Upper lobe of left lung (tissue), 6 donors: ENCODE measurements at regions not wholly inside any gene's neighbourhood (a gene's known extent, or its start where the extent isn't known, plus 50 kb on each side); places are given as distances from the start of the nearest gene placed in this dataset.

Experiments used
- ATAC-seq, 2 donors: fragments of 200-7000 bp; cut with Tn5 transposase; one replicate each; pipeline ENCODE4 v1.9.1; 2022; ENCODE audit warnings: mild to moderate bottlenecking in 2 of 2, moderate library complexity in 2 of 2; ENCODE audit not compliant: low FRiP score in 2 of 2
- DNase-seq, 2 donors: peaks; one replicate each; pipeline ENCODE4 v3.0.0-alpha.2; 2019 to 2020
- H3K27ac ChIP-seq, 4 donors: fragments of 200-600 bp; sonication (generic); one replicate each; pipeline ENCODE4 v1.5.1; 2016 to 2019
- H3K27me3 ChIP-seq, 4 donors: fragments of 200-600 bp; sonication (generic); one replicate each; pipeline ENCODE4 v1.5.1; 2017 to 2019
- H3K36me3 ChIP-seq, 4 donors: fragments of 200-600 bp; sonication (generic); one replicate each; pipeline ENCODE4 v1.5.1; 2016 to 2019
- H3K4me1 ChIP-seq, 4 donors: fragments of 200-600 bp; sonication (generic); one replicate each; pipeline ENCODE4 v1.5.1; 2018 to 2019
- H3K4me3 ChIP-seq, 4 donors: fragments of 200-600 bp; sonication (generic); one replicate each; pipeline ENCODE4 v1.5.1; 2017 to 2019; ENCODE audit warnings: mild to moderate bottlenecking in 2 of 4, moderate library complexity in 1 of 4
- H3K9me3 ChIP-seq, 4 donors: fragments of 200-600 bp; sonication (generic); one replicate each; pipeline ENCODE4 v1.5.1; 2018 to 2019
- EP300 ChIP-seq, 4 donors: sonication (generic); formaldehyde crosslinking; IDR thresholded peaks; one replicate each; pipeline ENCODE4 v1.5.1; 2017; ENCODE audit warnings: antibody characterized with exemption in 4 of 4, control low read depth in 2 of 4
- POLR2A ChIP-seq, 4 donors: fragments of 450-650 bp; IDR thresholded peaks; one replicate each; pipeline ENCODE4 v1.5.1; 2016 to 2017; ENCODE audit warnings: antibody characterized with exemption in 4 of 4, mild to moderate bottlenecking in 2 of 4
- POLR2AphosphoS5 ChIP-seq, 2 donors: sonication (generic); formaldehyde crosslinking; IDR thresholded peaks; one replicate each; pipeline ENCODE4 v1.5.1; 2017; ENCODE audit warnings: antibody characterized with exemption in 2 of 2
- WGBS, 2 donors: methylation state at CpG; one replicate each; pipeline ENCODE4 v1.1.5; 2017 to 2018; 5-methylcytosine and 5-hydroxymethylcytosine counted together
- TF ChIP-seq, protein P1 (sequence below), 6 experiments: fragments of 450-650 bp in 4 of 6; fragments of 200-600 bp in 2 of 6; sonication (generic) in 2 of 6; IDR thresholded peaks; one replicate each; pipeline ENCODE4 v1.5.1; 2016 to 2019; ENCODE audit warnings: antibody characterized with exemption in 6 of 6
- donor health status: DM: no; HTN: no; CAD: no; lungs with moderate emphysema.
- donor health status: DM: no; HTN: yes; CAD: no; lungs with severe emphysema.

DNA sequence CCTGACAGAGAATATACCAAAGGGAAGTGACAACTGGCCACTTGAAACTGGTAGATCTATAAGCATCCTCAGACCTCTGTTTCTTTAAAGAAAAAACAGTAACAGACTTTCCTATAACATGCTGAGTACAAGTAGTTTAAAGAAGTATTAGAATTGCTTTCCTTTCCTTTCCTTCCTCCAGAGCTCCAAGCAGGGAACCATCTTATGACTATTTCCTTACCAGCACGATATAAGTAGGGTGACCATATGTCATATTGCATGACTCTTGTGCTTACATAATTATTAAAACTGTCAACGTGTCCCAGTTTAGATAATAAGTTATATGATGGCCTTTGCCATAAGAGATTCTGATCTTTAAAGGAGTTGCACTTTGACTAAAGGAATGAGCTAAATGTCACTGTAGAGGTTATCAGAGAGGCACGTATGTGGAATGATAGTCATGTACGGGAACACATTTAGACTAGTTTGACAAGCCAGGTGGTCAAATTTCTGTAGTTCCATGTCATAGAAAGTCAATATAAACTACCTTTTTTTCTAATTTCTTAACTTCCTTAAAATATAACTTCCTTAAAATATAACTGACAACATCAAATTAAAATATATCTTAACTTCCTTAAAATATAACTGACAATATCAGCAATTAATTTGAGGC, 212.7 kb upstream of the CD180 start:
- H3K4me3 ChIP-seq = no peak overlapping the region
- no peaks in the 10 kb centered on the region for H3K9me3 ChIP-seq
- H3K27ac ChIP-seq = no peak overlapping the region
- H3K27me3 ChIP-seq = no peaks in the 10 kb centered on the region
- no peaks in the 10 kb centered on the region for H3K36me3 ChIP-seq
- TF ChIP-seq POLR2A (IDR thresholded peaks at IDR 0.05) (no peak), POLR2AphosphoS5 (IDR thresholded peaks at IDR 0.05) (no peak), EP300 (IDR thresholded peaks at IDR 0.05) (no peak)
- TF ChIP-seq, protein P1, sequence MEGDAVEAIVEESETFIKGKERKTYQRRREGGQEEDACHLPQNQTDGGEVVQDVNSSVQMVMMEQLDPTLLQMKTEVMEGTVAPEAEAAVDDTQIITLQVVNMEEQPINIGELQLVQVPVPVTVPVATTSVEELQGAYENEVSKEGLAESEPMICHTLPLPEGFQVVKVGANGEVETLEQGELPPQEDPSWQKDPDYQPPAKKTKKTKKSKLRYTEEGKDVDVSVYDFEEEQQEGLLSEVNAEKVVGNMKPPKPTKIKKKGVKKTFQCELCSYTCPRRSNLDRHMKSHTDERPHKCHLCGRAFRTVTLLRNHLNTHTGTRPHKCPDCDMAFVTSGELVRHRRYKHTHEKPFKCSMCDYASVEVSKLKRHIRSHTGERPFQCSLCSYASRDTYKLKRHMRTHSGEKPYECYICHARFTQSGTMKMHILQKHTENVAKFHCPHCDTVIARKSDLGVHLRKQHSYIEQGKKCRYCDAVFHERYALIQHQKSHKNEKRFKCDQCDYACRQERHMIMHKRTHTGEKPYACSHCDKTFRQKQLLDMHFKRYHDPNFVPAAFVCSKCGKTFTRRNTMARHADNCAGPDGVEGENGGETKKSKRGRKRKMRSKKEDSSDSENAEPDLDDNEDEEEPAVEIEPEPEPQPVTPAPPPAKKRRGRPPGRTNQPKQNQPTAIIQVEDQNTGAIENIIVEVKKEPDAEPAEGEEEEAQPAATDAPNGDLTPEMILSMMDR (IDR thresholded peaks at IDR 0.05) = no peak
- 54 to 68% methylated on average over 4 of the region's 4 CpGs for WGBS, 2 donors
- no peaks in the 10 kb centered on the region for H3K4me1 ChIP-seq
- ATAC-seq (no peak), DNase-seq (no peak)

DNA sequence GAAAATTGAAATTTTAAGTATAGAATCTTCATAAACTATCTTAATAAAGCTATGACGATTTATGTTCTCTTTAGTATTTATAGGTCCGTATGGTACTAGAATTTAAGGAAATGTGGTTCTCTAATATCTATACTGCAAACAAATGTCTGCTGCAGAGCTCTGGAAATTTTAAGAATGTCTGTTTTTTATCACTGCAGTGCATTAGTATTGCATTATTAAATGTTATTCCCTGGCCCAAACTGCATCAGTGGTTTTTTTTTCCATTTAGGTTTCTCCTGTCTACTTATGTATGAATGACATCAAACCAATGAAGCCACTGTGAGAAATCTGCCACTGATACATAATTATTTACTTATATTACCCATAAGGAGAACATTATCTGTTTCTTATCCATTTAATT, 211.4 kb upstream of the CD180 start:
- Histone ChIP-seq H3K27ac (no peak overlapping the region), H3K27me3 (no peaks in the 10 kb centered on the region), H3K4me1 (no peaks in the 10 kb centered on the region), H3K9me3 (no peaks in the 10 kb centered on the region), H3K4me3 (no peak overlapping the region), H3K36me3 (no peaks in the 10 kb centered on the region)
- DNase-seq (no peak), ATAC-seq (no peak)
- TF ChIP-seq EP300 (IDR thresholded peaks at IDR 0.05) (no peak), POLR2AphosphoS5 (IDR thresholded peaks at IDR 0.05) (no peak)
- TF ChIP-seq, protein P1 (IDR thresholded peaks at IDR 0.05) = no peak
- WGBS, 2 donors = 68 to 74% methylated on average over 2 of the region's 2 CpGs

DNA sequence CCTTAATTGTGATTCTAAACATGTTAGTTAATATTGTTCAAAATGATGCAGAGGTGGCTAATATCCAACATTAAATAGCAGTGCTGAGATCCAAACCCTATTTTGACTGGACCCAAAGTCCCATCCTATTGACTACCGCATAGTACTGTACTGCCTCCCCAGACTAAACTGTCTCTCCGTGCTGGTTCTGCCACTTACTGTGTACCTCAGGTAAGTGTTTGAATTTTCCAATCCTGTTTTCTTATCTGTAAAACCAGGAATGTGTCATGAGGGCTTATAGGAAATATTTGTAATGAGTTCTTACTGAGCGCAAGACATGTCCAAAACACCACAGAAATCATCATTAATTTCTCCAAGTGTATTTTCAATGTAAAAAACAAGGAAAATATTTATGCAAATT, 209.2 kb upstream of the CD180 start:
- Histone ChIP-seq H3K4me3 (no peak overlapping the region), H3K27ac (no peak overlapping the region), H3K9me3 (no peaks in the 10 kb centered on the region), H3K36me3 (no peaks in the 10 kb centered on the region), H3K27me3 (no peaks in the 10 kb centered on the region), H3K4me1 (peaks cover 0 to 4% (median 0%) of the 10 kb centered on the region in 4 donors)
- no peak for ATAC-seq
- TF ChIP-seq, protein P1 (IDR thresholded peaks at IDR 0.05) = no peak
- TF ChIP-seq EP300 (IDR thresholded peaks at IDR 0.05) = no peak
- TF ChIP-seq POLR2A (IDR thresholded peaks at IDR 0.05) = no peak
- no peak for TF ChIP-seq POLR2AphosphoS5 (IDR thresholded peaks at IDR 0.05)
- WGBS, 2 donors = 57 to 67% methylated on average over 3 of the region's 3 CpGs
- no peak for DNase-seq

DNA sequence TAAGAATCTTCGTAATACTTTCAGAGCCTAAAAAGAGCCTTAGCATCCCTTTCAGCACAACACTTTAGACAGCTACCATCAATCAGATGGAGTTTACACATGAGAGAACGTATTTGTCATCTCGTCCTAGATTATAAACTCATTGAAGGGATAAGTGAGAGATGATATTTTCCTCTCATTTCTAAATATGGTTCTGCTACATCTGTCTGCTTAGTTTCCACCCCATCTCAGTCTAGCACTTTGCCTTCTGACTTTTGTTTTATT, 208.4 kb upstream of the CD180 start:
- TF ChIP-seq, protein P1 (IDR thresholded peaks at IDR 0.05) = no peak
- TF ChIP-seq EP300 (IDR thresholded peaks at IDR 0.05) (no peak), POLR2A (IDR thresholded peaks at IDR 0.05) (no peak), POLR2AphosphoS5 (IDR thresholded peaks at IDR 0.05) (no peak)
- Histone ChIP-seq H3K4me3 (no peak overlapping the region), H3K4me1 (peaks cover 0 to 4% (median 0%) of the 10 kb centered on the region in 4 donors), H3K27me3 (no peaks in the 10 kb centered on the region), H3K36me3 (no peaks in the 10 kb centered on the region), H3K9me3 (no peaks in the 10 kb centered on the region), H3K27ac (no peak overlapping the region)
- ATAC-seq (no peak), DNase-seq (no peak)
- WGBS, 2 donors = 51 to 61% methylated on average over 3 of the region's 3 CpGs
